HG03095 (cell line): ENCODE measurements at regions not wholly inside any gene's neighbourhood (a gene's known extent, or its start where the extent isn't known, plus 50 kb on each side); places are given as distances from the start of the nearest gene placed in this dataset.

ENCODE experiments used
- ATAC-seq: cut with Tn5 transposase; IDR thresholded peaks from one replicate; pipeline ENCODE4 v1.9.1; 2021; ENCODE audit warnings: moderate library complexity; ENCODE audit not compliant: unreplicated experiment

DNA sequence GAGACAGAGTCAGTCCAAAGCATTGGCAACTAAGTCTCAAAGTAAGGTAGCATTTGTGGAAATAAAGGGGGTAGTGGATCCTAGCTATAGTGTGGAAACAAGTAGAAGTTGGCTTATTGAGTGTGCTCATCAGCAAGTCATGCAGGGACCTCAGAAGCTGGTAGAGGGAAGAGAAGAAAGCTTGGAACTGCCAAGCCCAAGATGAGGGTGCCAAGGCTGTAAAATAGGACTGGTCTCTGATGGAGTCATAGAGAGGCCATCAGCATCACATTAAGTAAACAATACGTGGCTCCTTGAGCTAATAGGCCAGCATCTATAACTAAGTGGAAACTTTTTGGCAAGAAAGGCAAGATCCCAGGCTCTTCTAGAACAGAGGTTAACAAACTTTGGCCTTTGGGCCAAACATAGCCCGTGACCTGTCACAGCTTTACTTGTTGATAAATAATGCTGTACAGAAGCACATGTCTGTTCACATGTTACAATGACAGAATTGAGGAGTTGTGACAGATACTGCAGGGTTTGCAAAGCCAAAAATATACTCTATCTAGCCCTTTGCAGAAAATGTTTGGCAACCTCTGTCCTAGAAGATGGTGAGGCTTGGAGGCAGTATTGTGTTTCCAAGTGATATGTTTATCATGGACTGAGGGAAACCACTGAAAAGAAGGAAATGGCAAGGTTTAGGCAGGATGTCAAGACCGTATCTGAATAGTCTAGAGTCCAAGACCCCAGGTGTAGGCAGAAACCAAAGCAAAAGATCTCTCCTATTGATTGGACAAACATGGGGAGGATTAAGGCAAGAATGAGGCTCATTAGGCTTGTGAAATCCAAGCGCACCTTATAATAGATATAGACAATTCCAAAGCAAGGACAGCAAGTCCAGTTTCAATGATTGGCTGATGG, 62.5 kb upstream of the CD44 start:
- ATAC-seq, result no peak

- ATAC-seq, result peak; percentile 45
Observed at GRCh38 chr11:35077709-35078469, 61.1 kb upstream of the CD44 start.

DNA sequence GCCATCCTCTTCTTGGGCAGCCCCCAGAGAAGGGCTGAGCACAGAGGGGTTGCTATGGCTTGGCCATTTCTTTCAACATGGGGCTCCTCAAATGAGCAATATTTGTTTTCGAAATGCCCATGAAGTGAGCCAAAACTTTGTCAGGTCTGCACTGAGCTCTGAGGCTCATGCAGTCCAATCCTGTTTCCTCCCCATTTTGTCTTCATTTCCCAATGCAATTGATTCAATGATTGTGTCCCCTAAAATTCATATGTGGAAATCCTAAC, 60.6 kb upstream of the CD44 start:
- no peak for ATAC-seq

DNA sequence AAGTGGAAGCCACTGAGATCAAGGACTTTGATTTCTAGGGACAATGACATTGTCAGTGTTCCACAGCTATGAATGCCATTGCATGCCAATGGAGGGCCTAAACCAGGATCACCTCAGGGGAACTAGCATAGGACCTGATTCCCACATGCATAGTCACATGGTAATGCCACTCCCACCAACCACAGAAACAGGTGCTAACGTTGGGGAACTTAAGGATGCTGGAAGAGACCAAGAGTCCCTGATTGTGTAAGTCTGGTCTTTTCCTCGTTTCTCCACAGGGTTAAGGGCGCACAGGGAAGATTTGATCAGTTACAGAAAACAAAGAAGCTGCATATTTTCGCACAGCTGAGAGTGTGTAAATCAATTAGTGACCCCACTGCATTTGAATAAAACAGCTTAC, 59.4 kb upstream of the CD44 start:
- ATAC-seq, result no peak

DNA sequence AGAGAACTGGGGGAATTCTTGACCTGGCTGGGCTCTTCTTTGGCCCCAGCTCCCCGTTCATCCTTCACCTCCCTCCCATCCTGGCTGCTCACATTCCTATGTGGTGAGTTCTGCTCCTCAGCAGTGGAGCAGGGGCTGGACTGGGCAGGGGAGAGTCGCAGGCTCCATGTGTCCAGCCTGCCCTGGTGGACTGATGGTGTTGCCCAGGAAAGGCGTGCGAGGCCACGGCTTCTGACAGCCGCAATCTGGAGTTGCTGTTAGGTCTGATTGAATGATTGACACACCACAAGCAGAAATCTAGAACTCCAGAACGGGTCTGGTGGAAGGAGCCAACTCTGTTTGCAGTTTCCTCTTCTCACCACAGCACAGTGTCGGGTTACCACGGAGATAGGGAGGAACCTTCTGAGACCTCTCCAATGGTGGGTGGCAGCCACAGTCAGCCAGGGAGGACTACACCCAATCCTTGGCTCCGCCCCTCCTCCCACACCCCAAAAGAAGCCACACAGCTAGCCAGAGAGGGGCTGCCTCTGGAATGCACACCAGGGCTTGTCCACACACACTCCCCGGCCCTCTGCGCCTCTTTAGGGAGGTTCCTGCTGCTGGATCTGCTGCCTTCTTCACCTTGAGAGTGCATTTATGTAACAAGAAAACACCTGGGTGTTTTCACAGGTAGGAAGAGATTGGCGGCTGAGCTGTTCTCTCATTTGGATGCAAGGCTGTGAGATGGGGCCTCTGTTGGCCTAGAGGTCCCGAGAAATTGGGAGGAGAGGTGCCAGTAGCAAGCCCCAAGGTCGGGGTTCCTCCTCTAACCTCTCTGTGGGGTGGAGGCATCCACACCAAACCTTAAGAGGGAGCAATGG, 56.4 kb upstream of the CD44 start:
- ATAC-seq, result peak; percentile 67

DNA sequence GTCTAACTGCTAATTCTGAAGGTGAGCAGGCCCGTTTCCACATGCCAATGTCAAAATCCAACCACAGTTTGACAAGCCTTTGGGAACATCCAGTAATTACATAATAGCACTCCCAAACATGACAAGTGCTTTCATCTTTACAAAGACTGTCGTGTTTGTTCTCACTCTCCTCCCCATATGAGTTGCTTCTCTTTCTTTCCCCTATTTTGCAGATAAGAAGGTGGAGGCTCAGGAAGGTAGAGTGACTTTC, 55.9 kb upstream of the CD44 start:
- ATAC-seq, result no peak

DNA sequence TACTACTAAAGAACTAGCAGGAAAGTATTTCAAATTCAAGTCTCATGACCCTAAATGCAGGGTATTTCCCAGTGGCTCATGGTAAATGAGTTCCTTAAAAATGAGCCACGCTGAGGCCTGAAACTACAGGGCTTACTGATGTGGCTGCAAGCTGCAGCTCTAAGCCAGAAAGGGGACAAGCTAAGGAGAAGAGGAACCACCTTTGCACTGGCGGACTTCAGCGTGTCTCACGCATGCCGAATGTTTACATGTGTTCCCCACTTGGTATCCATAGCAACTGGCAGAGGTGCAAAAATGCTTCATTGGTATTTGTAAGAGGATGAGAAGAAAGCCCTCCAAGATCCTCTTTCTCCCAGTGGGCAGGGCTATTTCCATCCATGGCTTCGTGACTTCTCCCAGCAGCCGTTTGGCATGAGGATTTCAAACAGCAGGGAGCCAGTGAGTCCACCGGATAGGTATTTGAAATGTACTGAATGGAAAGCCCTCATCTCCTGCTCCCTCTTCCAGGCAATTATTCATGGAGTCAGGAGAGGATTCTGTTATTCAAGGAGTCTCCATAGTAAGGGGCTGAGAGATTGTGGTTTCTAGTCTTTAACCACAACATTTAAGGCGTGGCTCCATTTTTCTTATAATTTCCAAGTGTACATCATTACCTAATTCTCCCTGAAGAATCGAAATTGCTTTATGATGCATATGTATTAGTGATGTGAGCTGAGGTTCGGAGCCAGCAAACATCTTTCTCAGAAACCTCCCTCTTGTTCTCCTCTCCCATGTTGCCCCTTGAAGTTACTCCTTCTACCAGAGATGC, 55.3 kb upstream of the CD44 start:
- ATAC-seq, result peak; percentile 70

- ATAC-seq, result no peak
Observed at GRCh38 chr11:35084817-35085440, 54.0 kb upstream of the CD44 start.

GRCh38 chr11:35085531-35086165, 53.3 kb upstream of the CD44 start:
- ATAC-seq, result no peak

GRCh38 chr11:35087648-35088047, 51.3 kb upstream of the CD44 start:
- no peak for ATAC-seq

DNA sequence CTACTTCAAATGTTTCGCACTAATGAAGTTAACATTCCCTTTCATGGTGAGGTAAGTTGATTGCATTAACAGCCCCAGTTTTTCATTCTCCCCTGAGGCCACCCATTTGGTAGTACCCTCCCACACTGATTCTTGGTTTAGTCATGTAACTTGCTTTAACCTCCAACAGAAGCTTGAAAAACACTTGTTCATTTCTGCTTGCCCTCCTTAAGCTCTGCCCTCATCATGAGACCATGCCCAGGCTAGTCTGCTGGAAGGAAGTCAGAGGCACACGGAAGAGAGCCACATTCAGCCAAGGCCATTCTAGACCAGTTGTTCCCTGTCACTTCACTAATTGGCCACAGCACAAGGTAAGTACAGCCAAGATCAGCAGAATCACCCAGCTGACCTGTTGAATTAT, 50.7 kb upstream of the CD44 start:
- no peak for ATAC-seq

DNA sequence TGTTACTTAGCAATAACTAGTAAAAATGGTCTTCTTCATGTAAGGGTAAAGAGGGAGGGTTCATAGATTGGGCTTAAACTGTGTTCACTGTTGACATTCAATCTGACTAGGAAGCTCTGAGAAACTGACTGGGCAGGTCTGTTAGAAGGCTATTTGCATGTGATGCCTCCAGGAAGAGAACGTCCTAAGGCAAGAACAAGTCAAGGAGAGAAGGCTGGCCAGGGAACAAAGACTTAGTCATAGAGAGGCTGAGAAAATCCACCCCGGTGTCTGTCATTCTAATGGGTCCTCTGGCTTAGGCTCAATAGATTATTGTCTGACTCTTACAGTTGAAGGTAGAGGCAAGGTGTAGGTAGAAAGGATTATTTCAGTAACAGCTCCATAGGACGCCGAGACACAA, 50.3 kb upstream of the CD44 start:
- ATAC-seq, result no peak
